HG03565 (cell line): ENCODE measurements at regions not wholly inside any gene's neighbourhood (a gene's known extent, or its start where the extent isn't known, plus 50 kb on each side); places are given as distances from the start of the nearest gene placed in this dataset.

Experiments
- ATAC-seq: cut with Tn5 transposase; IDR thresholded peaks from one replicate; pipeline ENCODE4 v1.9.1; 2021; ENCODE audit warnings: mild to moderate bottlenecking, moderate library complexity; ENCODE audit not compliant: unreplicated experiment

DNA sequence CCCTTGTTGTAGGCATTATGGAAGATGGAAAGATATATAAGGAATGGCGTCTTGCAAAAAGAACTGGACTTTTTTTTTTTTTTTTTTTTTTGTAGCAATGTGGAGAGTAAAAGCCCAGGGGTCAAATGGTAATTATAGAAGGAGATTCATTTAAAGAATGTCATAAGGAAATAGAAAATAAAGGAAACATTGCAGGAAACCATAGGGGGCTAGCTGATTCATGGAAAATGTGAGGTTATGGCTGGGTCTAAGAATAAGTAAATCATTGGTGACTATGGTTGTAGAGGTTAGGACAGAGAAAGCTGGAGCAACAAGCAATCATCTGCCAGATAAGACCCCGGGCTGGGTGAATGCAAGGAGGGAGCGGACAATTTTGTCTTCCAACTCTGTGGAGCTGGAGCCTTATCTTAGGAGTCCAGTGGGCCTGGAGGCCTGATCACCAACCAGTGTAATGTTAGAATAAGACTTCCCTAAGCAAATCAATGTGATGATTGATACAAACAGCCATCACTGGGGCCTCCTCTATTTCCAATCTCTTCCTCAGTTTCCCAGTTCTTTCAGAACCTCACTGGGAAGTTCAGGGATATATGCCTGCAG lies 201.2 kb upstream of the TNP1 start:
- ATAC-seq, result no peak

DNA sequence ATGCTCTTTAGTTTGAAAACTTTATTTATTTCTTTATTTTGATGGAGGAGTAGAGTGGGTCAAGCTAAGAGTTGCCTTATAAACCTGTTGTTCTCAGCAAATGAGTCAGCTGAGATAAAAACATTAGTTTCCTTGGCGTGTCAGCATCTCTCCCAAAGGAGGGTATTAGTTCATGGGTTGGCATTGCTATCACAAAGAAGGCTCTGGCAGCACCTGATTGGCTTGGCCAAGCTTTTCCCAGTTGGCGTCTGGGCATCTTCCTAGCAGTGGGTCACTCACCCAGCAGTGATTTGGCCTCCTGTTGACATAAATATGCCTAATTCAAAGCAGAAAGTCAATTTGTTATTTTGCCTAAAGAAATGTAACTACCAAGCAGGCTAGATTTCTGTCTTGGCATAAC lies 200.7 kb upstream of the TNP1 start:
- ATAC-seq, result no peak

DNA sequence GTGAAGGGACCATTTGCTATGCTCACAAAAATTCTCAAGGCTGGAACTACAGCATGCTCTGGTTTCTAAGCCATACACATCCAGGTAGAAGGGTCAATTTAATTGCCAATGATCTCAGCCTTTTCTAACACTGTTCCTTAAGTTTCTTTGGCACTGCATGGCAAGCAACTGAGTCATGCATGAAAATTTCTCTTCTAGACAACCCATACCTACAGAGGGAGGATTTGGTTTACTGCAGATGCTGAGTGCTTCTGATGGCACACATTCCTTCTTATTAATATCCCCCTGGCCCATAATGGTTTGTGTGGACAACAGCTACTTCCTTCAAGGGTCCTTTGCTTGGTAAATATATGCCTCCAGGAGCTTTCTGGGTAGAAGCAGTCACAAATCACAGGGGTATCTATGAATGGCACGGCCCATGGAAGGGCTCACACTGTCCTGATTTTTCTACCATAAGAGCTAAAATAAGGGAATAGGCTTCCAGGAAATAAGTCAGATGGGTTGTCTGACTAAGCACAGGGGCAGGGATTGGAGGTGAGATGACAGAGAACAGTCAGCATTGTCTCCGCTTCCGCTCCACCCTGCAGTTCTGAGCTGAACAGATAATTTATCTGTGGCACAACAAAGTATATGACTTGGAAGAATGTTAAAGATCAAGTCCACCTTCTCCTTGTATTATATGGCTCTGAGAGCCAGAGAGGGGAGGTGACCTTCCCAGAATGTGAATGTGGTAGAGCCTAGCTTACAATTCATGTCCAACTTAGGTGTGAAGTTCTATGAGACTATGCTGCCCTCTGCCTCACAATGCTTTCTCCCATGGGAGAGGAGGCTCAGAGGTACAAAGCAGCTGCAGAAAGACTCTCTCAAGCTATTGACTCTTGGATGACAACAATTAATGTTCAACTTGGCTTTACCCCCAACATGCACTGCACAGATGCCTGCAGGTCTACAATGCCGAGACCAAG lies 199.2 kb upstream of the TNP1 start:
- ATAC-seq, result no peak

DNA sequence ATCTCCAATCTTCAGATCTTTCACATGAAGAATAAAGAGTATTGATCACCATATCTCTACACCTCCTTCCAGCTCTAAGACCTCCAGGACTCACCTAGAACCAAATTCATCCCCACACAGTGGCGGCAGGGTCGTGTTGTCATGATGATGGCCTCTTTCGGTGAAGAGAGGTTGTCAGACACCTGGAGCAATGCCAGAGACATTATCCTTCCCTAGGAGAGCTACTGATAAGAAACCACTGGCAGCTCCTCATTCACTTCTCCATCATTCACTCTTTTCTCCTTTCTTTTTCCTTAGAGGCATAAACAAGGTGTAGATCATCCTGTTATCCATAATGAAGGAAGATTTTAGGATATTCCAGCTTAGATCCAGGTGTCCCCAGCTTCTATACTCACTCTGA lies 197.9 kb upstream of the TNP1 start:
- ATAC-seq, result no peak

DNA sequence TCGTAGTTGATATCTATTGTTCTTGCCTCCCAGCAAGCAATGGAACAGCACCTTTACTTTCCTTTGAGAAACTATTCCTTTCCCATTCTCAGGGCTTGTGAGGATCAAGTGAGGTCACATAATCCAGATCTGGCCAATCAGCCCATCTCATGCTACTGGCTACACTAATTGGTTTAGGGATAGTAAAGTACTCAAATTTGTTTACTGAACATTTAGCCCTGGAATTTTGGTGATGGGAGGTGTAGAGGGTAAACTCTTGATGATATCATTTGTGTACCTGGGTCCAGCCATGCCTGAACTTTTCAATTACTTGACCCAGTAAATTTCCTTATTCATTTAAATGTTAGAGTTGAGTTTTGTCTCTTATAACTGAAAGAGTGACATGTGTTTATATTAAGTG lies 195.8 kb upstream of the TNP1 start:
- ATAC-seq, result no peak

DNA sequence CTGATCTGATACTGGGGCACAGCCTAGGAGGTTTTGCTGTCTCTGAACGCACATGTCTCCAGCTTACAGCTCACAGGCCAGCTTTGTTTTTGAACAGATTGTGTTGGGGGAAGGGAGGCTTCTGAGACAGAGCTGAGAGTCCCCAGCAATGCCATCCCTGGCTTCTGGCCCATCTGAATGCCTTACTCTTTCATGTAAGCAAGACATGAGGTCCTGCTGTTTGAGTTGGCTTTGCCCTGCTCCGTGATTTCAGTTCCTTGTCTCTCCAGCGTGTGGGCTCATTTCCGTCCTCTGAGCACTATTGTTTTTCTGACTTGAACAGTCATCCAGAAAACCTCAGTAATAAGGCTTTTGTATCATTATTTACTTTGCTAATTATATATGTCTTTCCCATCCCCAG lies 194.9 kb upstream of the TNP1 start:
- ATAC-seq, result no peak

DNA sequence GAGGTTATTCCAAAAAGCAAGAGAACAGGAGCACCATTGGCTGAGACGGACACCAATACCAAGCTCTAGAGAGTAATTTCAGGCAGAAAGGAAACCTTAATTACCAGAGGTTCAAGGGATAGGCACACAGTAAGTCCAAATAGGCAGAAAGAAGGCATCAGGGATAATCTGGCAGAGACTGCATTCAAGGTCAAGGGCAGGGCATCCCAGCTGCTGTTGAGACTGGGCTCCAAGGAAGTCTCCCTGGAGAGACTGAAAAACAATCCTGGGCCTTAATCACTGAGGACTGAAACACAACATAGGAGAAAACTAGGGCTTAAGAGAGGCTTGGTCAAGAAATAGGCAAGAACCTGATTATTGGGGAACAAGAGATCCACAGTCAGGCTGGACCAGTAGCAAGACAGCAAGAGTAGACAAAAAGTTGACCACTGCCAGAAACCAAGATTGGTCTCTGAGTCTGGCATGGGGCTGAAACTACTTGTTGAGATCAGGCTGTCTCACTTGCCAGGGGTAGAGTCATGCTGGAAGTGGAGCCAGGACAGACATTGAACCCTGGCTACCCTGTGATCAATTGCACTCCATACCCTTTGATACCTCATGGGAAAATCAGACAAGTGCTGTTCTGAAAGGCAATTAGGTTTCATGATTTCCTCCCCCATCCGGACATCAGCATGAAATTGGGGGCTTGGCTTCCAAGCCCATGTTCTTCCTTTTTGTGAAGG lies 193.2 kb upstream of the TNP1 start:
- ATAC-seq, result no peak

DNA sequence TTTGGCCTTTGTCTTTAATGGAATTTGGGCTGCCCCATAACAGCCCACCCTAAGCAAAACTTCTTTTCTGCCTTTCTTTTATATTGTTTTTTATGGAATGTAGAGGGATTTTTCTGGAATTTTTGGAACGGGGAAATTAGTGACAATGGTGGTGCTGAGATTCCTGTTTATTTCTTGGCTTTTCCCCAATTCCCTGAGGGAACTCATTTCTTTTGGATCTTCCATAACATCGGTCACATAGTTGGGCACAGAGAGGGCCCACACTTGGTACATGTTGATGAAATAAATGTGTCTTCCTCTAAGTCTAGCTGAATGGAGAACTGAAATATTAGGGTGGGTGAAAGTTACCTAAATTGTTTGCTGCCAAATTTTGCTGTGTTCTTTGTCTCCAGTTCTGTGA lies 191.6 kb upstream of the TNP1 start:
- ATAC-seq, result no peak

DNA sequence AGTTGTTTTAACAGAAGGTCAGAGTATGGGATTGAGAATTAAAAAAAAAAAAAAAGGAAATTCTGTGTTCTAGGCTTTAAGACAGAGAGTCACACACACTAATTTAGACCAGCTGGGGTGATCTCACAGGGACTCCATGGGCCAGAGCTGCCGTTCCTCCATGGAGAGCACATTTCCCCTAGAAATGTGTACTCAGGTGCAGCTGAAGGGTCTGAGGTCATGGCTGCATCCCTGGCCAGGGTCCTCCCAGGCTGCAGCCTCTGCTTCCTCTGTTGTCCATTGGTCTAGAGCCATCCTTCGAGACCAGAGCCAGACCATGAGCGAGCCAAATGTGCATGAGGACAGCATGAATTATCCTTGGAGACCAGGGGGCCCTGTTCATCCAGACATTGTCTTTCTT lies 190.1 kb upstream of the TNP1 start:
- ATAC-seq, result no peak

DNA sequence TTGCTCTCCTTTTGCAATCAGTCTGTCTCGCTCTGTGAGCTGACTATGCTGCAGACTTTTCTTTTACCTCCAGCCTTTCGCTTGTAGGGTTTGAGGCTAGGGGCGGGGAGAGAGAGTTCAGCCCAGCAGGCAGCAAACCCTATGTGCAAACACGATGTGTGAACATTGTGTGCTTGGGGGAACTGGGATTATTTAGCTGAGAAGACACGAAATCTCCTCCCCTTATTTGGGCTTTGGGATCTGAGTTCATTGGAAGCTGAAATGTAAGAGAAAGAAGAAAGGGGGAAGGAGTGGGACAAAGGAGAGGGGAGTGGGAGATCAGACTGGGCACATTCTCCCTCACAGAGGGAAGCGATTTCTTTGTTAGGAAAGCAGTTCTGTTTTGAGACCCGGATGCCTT lies 189.6 kb upstream of the TNP1 start:
- no peak for ATAC-seq

DNA sequence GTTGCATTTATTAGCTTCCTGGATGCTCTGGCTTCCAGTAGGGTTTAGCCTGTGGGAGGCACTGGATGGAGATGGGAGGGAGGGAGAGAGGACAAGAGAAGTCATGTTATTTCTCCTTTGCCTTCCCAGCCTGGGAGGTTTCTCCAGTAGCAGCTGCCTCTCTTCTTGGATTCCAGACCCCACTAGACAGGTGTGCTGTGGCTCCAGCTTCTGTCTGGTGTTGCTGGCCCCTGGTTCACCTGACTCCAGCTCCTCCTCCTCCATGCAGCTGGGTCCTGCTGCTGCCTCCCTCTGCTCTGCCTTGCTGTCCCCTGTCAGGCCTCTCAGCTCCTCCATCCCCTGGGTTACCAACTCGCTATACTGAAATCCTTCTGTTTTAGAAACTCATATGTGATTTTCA lies 188.9 kb upstream of the TNP1 start:
- ATAC-seq, result no peak

DNA sequence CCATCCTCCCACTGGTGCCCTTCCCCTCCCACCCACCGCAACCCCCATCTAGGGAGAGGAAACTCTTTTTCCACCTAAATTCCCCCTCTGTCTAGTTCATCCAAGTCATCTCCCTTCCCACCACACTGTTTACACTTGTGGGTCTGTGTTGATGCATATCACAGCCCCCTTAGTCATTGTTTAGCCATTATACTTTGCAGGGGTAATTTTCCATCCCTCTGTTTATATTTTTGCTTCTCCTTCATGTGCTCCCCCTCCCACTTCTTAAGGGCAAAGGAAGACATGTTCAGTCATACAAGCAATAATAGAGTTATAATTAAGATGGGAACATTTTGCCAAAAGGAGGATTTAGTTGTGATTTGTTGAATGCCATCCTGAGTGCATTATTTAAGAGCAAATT lies 187.8 kb upstream of the TNP1 start:
- no peak for ATAC-seq

DNA sequence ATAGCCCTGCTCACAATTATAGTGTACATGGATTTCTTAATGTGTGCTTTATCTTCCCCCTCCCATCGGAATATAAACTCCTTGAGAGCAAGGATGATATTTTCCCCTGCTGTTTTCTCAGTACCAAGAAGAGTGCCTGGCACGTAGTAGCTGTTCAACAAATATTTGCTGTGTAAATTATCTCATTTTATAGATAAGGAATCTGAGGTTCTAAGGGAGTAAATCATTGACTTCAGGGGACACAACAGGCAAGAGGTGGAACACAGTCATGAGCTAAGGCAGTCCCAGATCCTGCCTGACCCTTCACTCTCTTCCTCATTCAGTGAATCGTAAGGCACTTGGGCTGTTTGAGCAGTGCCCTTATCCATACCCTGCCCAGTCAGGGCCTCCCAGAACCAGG lies 187.3 kb upstream of the TNP1 start:
- ATAC-seq, result no peak

DNA sequence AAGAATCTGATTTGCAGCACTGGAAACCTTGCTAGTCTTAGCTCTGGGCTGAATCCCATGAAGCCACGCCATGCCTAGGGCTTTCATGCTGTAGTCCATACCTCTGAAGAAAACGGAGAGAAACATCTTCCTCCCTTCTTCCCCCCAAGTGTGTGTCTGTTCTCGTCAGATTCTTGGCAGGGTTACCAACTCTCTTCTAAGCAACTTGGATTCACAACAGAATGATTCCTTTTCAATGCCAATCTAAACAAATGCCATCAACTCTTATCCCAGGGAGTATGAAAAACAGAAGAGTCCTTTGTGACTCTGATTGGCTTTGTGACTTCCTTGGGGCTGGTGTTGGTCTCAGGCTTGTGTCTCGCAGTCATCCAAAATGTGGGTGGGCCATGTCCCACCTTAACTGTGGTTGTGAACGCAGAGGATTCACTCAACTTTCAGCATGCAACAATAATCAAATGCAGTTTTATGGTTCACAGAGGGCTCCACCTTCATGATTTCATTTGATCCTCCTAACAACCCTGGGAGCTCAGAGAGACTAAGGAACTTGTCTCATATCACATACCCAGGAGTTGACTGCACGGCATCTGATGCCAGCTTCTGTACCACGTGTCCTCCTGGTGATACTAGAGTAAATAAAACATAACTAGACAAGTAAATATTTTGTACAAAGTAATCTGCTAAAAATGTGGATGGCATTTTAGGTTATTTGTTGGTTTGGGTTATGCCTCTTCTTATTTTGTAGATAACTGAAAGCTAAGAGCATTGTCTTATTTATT lies 186.0 kb upstream of the TNP1 start:
- no peak for ATAC-seq

DNA sequence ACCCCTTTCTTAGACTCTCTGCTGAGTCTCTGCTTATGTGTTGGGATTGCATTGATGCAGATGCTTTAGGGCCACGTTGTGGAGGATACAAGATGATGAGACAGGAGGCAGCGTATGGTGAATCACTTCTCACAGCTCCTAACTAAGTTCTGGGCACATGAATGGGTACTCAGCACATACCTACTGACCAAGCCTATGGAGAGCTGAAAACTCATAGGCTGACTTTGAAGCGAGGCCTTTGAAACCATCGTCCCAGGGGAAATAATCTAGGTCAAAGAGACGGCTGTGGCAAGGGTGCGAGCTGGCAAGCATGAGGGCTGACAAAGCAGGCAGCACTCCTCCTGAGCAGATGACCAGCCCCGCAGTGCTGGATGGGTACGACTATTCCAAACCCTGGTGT lies 180.2 kb upstream of the TNP1 start:
- ATAC-seq, result no peak

DNA sequence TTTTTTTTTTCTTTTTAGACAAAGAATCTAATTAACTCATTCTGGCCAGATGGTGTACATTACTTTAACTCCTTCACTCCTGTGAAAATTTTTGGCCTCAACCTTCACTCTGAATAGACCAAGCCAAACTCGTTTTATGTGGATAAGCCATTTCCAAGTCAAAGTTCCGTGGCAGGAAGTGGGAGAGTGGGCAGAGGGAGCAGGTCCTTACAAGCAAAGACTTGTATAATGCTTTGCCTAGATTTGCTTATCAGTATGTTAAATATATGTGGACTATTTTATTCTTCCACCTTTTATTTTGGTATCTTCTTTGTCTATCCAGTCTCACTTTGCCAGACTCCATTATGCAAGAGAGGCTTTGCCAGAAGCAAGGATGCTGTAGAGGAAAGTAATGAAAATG lies 178.1 kb upstream of the TNP1 start:
- ATAC-seq, result no peak

DNA sequence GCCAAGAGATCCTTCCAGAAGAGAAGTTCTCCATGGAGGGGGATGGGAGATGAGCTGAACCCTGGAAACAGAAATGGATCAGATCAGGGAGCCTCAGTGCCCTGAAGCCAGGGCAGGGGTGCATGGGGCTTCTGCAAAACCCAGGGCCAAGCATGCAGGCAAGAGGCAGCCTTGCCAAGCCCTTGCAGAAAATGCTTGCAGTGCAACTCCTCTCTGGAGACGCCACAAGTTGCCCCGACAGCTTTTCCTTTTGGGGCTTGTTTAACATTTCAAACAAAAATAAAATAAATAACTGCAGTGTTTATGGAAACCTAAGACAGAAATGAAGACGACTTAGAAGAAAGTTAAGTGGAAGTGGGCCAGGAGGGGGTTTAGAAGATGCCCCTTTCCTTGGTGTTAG lies 177.5 kb upstream of the TNP1 start:
- ATAC-seq, result no peak

DNA sequence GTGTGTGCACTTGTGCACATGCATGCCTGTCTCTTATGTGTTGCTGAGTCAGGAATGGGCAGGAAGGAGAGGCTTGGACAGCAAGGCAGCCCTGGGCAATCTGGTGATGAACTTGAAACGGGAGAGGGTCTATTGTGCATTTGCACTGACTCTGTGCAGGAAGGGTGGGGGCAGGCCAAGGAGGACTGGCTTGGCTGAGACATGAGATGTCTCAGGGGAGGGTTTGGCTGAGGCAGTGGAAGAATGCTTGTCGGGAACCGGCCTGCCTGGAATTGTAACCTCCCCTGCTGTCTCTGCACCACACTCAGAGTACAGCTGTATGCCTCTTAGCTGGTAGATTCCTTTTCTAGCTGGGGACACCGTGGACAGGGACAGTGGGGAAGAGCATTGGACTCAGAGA lies 176.1 kb upstream of the TNP1 start:
- ATAC-seq, result no peak

DNA sequence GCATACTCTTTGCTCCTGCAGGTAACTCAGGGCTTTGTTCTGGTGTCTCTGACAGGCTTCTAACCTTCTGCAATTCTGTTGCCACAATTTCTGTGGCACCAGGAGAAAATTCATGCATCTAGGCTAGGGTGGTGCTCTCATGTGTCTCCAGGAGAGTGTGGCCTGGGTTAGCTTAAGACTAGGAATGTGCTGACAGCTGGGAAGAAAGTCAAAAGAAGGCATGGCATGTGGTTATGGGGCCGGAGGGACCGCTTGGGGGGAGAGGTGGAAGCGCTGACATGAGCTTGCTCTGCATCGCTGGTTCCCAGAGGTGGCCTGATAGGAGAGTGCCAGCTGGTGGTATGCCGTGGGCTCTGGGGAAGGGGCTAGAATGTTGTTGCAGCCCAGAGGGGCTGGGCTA lies 173.3 kb upstream of the TNP1 start:
- no peak for ATAC-seq

DNA sequence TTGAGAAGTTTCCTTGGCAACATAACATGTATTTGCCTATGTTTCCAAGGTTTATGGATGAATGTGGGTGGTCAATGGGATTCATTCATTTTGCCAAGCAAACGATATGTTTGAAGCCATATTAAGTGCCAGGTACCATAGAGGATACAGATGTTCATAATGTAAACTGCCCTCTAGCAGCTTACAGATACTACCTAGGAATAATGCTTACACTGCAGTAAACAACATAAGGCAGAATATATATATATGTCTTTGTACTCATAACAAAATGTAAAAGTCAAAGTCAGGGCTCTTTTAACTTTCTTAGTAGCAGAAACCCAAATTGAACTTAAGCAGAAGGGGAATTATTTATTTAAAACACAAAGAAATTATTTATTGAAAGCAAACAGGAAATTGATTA lies 171.6 kb upstream of the TNP1 start:
- no peak for ATAC-seq

DNA sequence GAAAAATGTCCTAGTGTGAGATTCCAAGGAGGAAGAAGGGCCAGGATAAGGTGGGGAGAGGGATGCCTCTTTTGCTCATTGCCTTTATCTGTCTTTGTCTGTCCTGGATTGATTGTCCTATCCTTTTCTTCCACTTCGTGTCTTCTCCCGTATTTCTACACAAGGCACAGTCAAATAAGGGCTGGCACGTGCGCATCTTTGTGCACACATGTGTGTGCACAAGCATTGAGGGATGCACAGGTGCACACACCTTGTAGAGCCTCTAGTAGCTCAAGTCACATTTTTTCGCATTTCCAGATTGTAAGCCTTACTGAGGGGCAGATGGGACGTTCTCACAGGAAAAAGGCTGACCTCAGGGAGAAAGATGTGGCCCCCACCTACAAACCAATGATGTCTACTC lies 170.2 kb upstream of the TNP1 start:
- ATAC-seq, result no peak
